Thoracic aorta (tissue), 2 donors: ENCODE measurements at regions not wholly inside any gene's neighbourhood (a gene's known extent, or its start where the extent isn't known, plus 50 kb on each side); places are given as distances from the start of the nearest gene placed in this dataset.

Experiments
- ATAC-seq: fragments of 150-250 bp; one replicate; pipeline ENCODE4 v1.8.0; 2017; ENCODE audit warnings: low read depth; ENCODE audit not compliant: insufficient number of reproducible peaks, low FRiP score
- DNase-seq: peaks from one replicate; pipeline ENCODE4 v3.0.0-alpha.2; 2020; ENCODE audit warnings: low spot score
- H3K27ac ChIP-seq, 2 donors: fragments of 200-600 bp; sonication (generic); 1 replicate in 1 of 2; 2 replicates in 1 of 2; pipeline ENCODE4 v1.5.1; 2016; ENCODE audit warnings: mild to moderate bottlenecking in 2 of 2, moderate library complexity in 2 of 2
- H3K27me3 ChIP-seq: fragments of 200-600 bp; sonication (generic); replicated peaks from 2 replicates; pipeline ENCODE4 v1.6.0; 2016; ENCODE audit warnings: mild to moderate bottlenecking; ENCODE audit not compliant: insufficient read depth
- H3K36me3 ChIP-seq: fragments of 200-600 bp; sonication (generic); one replicate; pipeline ENCODE4 v1.5.1; 2016
- H3K4me1 ChIP-seq, 2 donors: fragments of 200-600 bp; sonication (generic); 1 replicate in 1 of 2; 2 replicates in 1 of 2; pipeline versions ENCODE4 v1.5.1 to v1.6.0; 2016; ENCODE audit warnings: low read depth in 2 of 2, mild to moderate bottlenecking in 1 of 2; ENCODE audit not compliant: control insufficient read depth in 1 of 2
- H3K4me3 ChIP-seq: fragments of 200-600 bp; sonication (generic); 2 replicates; pipeline ENCODE4 v1.5.1; 2016; ENCODE audit warnings: mild to moderate bottlenecking
- H3K9me3 ChIP-seq: fragments of 200-600 bp; sonication (generic); 2 replicates; pipeline ENCODE4 v1.5.1; 2016
- TF ChIP-seq, protein P1 (sequence below): fragments of 200-600 bp; sonication (generic); IDR thresholded peaks from one replicate; pipeline ENCODE4 v1.5.1; 2019; ENCODE audit warnings: antibody characterized with exemption

DNA sequence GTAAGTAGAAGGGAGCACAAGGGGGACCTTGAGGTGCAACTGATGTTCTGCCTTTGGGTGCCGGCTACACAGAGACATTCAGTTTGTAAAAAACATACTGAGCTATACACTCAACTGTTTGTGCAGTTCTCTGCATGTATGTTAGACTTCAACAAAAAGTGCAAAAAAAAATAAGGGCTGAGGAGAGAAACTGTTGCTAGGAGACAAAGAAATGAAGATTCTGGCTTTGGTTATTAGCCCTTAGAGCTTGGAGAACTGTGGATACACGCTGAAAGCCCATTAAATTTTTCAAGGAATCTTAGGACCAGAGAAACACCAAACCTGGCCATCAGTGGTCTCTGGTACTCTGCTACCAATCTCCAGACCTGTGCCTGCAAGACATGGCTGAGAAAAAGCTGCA, 207.6 kb upstream of the NSMCE3 start:
- ATAC-seq (no peak), DNase-seq (no peak)
- Histone ChIP-seq H3K36me3 (no peaks in the 10 kb centered on the region), H3K9me3 (no peaks in the 10 kb centered on the region), H3K4me3 (no peak overlapping the region), H3K4me1 (no peaks in the 10 kb centered on the region), H3K27ac (no peak overlapping the region), H3K27me3 (no peaks in the 10 kb centered on the region)
- TF ChIP-seq, protein P1, sequence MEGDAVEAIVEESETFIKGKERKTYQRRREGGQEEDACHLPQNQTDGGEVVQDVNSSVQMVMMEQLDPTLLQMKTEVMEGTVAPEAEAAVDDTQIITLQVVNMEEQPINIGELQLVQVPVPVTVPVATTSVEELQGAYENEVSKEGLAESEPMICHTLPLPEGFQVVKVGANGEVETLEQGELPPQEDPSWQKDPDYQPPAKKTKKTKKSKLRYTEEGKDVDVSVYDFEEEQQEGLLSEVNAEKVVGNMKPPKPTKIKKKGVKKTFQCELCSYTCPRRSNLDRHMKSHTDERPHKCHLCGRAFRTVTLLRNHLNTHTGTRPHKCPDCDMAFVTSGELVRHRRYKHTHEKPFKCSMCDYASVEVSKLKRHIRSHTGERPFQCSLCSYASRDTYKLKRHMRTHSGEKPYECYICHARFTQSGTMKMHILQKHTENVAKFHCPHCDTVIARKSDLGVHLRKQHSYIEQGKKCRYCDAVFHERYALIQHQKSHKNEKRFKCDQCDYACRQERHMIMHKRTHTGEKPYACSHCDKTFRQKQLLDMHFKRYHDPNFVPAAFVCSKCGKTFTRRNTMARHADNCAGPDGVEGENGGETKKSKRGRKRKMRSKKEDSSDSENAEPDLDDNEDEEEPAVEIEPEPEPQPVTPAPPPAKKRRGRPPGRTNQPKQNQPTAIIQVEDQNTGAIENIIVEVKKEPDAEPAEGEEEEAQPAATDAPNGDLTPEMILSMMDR: no peak

DNA sequence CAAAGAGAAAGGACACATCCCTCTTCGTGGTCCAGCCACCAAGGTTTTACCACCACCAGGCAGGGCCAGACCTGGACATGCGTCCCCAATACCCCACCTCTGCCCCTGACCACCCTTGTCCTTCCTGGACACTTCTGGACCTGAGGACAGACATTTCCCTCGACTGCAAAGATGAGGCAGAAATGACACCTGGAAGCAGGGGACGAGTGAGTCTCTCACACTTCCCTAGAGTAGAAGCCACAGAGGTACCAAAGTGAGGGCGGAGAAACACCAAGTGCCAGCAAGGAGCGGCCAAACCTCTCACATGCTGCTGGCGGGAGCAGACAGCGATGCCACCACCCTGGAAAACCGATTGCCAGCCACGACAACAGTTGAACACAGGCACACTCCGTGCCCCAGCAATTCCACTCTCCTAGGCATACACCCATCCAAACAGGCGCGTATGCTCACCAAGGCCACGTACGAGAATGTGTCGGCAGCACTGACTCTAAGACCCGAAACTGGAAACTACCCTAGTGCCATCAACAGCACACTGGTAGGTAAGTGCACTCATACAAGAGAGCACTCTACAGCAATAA, 207.0 kb upstream of the NSMCE3 start:
- H3K4me3 ChIP-seq: no peak overlapping the region

DNA sequence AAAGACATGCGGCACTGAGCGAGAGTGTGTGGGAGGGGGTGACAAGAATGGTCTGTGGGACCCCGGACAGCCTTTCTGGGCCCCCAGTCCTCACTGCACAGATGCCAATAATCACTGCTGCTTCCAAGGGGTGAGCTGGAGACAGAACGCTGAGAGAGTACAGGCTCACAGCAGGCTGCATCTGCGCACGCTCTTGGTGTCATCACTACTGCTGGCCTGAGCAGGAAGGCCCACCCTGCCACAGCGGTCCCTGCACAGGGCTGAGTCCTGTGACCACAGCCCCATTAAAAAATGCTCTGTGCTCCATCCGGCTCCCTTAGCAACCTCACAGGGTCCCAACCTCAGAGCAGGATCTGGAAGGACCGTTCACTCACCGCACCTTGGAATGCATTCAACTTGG, 205.5 kb upstream of the NSMCE3 start:
- TF ChIP-seq, protein P1: no peak
- no peaks in the 10 kb centered on the region for H3K9me3 ChIP-seq
- no peaks in the 10 kb centered on the region for H3K27me3 ChIP-seq
- no peak for ATAC-seq
- H3K27ac ChIP-seq: no peak overlapping the region
- H3K4me3 ChIP-seq: no peak overlapping the region
- H3K36me3 ChIP-seq: no peaks in the 10 kb centered on the region
- no peak for DNase-seq
- H3K4me1 ChIP-seq: no peaks in the 10 kb centered on the region

More for the DNA sequence above, 207.0 kb upstream of the NSMCE3 start:
- H3K36me3 ChIP-seq: no peaks in the 10 kb centered on the region
- ATAC-seq: no peak
- H3K4me1 ChIP-seq: no peaks in the 10 kb centered on the region
- H3K27ac ChIP-seq: no peak overlapping the region
- H3K27me3 ChIP-seq: no peaks in the 10 kb centered on the region
- TF ChIP-seq, protein P1: no peak
- H3K9me3 ChIP-seq: no peaks in the 10 kb centered on the region
- no peak for DNase-seq

DNA sequence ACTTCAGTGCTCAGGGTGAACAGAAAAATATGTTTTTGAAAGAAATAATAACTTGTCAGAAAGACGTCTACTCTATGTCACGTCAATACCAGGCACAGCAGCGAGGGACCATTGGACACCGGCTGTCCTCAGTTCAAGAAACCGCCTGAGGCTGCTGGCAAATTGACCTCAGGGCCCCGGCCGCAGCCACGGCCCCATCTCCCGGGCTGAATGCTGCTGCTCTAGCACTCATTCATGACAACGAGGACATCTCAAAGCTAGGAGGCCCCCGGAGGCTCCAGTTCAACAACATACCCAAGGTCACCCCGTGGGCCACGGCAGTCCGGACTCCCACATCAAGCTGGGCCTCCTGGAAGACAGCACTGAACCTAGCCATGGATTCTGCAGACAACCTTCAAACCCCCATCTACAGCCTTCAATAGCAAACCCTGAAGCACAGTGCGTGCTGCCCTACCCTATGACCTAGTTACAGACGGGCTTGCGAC, 204.0 kb upstream of the NSMCE3 start:
- Histone ChIP-seq H3K27me3 (no peaks in the 10 kb centered on the region), H3K27ac (no peak overlapping the region), H3K4me1 (no peaks in the 10 kb centered on the region), H3K9me3 (no peaks in the 10 kb centered on the region), H3K36me3 (no peaks in the 10 kb centered on the region), H3K4me3 (no peak overlapping the region)
- DNase-seq (no peak), ATAC-seq (no peak)
- TF ChIP-seq, protein P1: no peak

DNA sequence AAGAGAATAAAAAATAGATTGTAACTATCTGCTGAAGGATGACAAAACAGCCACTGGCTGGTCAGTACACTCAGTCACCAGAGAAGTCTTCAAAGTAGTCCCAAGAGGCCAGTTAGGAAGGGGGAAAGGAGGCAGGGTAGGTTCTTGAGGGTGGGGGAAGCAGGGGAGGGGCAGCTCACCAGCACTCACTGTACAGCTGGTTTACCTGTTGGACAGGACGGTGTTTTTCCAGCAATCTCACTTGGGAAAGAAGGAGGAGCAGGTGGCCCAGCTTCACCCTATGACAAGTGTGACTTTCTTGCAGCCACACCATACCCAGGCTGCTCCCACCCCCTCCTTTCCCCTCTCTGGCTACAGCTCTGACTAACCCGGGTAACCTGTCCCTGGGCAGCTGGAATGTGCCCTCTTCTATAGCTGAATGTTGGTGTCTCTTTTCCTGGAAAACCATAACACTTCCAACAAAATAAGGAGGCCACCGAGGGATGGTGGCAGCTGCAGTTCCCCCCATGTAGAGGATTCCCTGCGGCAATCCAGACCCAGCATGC, 203.4 kb upstream of the NSMCE3 start:
- ATAC-seq (no peak), DNase-seq (no peak)
- Histone ChIP-seq H3K4me3 (no peak overlapping the region), H3K27ac (no peak overlapping the region), H3K27me3 (no peaks in the 10 kb centered on the region), H3K9me3 (no peaks in the 10 kb centered on the region), H3K4me1 (no peaks in the 10 kb centered on the region), H3K36me3 (no peaks in the 10 kb centered on the region)
- TF ChIP-seq, protein P1: no peak
